Stomach (tissue), 8 donors: ENCODE measurements at regions not wholly inside any gene's neighbourhood (a gene's known extent, or its start where the extent isn't known, plus 50 kb on each side); places are given as distances from the start of the nearest gene placed in this dataset.

ENCODE experiments used
- DNase-seq, 2 donors: peaks; one replicate each; pipeline versions ENCODE4 v3.0.0 to v3.0.0-alpha.2; 2013 to 2019
- H3K27ac ChIP-seq, 5 donors: fragments of 200-600 bp in 4 of 5; sonication (generic) in 4 of 5; one replicate each; pipeline ENCODE4 v1.5.1; 2013 to 2019; ENCODE audit warnings: mild to moderate bottlenecking in 1 of 5, moderate library complexity in 1 of 5
- H3K27me3 ChIP-seq, 3 donors: fragments of 200-600 bp; sonication (generic); one replicate each; pipeline ENCODE4 v1.5.1; 2017 to 2019; ENCODE audit warnings: mixed run types in 1 of 3
- H3K36me3 ChIP-seq, 4 donors: fragments of 200-600 bp; sonication (generic); 1 replicate in 3 of 4; 2 replicates in 1 of 4; pipeline ENCODE4 v1.5.1; 2016 to 2019
- H3K4me1 ChIP-seq, 4 donors: fragments of 200-600 bp; sonication (generic); one replicate each; pipeline ENCODE4 v1.5.1; 2016 to 2019
- H3K4me3 ChIP-seq, 4 donors: fragments of 200-600 bp; sonication (generic) in 3 of 4; one replicate each; pipeline ENCODE4 v1.5.1; 2016 to 2019; ENCODE audit warnings: mild to moderate bottlenecking in 1 of 4
- H3K9me3 ChIP-seq, 4 donors: fragments of 200-600 bp; sonication (generic); one replicate each; pipeline ENCODE4 v1.5.1; 2016 to 2019
- EP300 ChIP-seq: sonication (generic); formaldehyde crosslinking; IDR thresholded peaks from one replicate; pipeline ENCODE4 v1.6.1; 2017; ENCODE audit warnings: antibody characterized with exemption
- POLR2A ChIP-seq, 4 donors: fragments of 450-650 bp; IDR thresholded peaks; one replicate each; pipeline ENCODE4 v1.6.1; 2016; ENCODE audit warnings: antibody characterized with exemption in 4 of 4, control low read depth in 2 of 4, mild to moderate bottlenecking in 1 of 4, moderate library complexity in 1 of 4
- POLR2AphosphoS5 ChIP-seq, 3 donors: sonication (generic); formaldehyde crosslinking; IDR thresholded peaks; one replicate each; pipeline ENCODE4 v1.6.1; 2016; ENCODE audit warnings: antibody characterized with exemption in 3 of 3
- WGBS, 5 donors: extraction: QIAGEN DNeasy Blood & Tissue Kit in 3 of 5; methylation state at CpG; one replicate each; pipeline versions ENCODE4 v1.1.5 to v1.1.7; 2013 to 2018; 5-methylcytosine and 5-hydroxymethylcytosine counted together
- intact Hi-C: fragments of 100-400 bp; cut with DNase I; formaldehyde crosslinking; loops from one replicate; pipeline ENCODE4 v1.15.1; 2023; ENCODE audit warnings: low total_unique reads
- TF ChIP-seq, protein P1 (sequence below), 7 experiments: fragments of 450-650 bp in 4 of 7; fragments of 200-600 bp in 3 of 7; sonication (generic) in 3 of 7; IDR thresholded peaks; one replicate each; pipeline ENCODE4 v1.5.1; 2016 to 2019; ENCODE audit warnings: antibody characterized with exemption in 7 of 7, control low read depth in 2 of 7, mild to moderate bottlenecking in 1 of 7
- donor health status: healthy with polysubstance abuse.
- donor health status: Bipolar disorder and iron deficiency.
- donor health status: healthy.

DNA sequence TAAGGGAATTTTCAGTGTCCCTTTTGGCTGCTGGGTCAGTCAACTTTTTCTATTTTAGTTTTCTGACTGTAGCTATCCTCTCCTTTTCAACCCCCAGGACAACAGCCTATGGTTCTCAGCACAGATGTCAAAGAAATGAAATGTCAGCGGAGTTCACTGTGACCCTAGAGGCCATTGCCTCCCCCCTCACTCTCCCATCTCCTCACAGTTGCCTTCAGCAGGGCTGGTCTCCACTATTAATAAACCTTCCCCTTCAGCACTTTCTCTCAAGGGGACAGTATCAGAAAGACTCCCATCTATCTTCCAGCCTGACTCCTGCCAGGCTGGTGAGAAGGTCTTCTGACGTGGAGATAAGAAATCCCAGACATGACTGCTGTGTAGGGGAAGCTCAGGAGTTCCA lies 137.1 kb upstream of the WSCD2 start:
- no peak for DNase-seq
- Histone ChIP-seq H3K27ac (no peak overlapping the region), H3K36me3 (no peaks in the 10 kb centered on the region), H3K4me3 (no peak overlapping the region), H3K4me1 (no peaks in the 10 kb centered on the region), H3K9me3 (no peaks in the 10 kb centered on the region), H3K27me3 (peaks cover 0 to 5% (median 0%) of the 10 kb centered on the region in 3 donors)
- intact Hi-C loops = no loop called here
- TF ChIP-seq, protein P1, sequence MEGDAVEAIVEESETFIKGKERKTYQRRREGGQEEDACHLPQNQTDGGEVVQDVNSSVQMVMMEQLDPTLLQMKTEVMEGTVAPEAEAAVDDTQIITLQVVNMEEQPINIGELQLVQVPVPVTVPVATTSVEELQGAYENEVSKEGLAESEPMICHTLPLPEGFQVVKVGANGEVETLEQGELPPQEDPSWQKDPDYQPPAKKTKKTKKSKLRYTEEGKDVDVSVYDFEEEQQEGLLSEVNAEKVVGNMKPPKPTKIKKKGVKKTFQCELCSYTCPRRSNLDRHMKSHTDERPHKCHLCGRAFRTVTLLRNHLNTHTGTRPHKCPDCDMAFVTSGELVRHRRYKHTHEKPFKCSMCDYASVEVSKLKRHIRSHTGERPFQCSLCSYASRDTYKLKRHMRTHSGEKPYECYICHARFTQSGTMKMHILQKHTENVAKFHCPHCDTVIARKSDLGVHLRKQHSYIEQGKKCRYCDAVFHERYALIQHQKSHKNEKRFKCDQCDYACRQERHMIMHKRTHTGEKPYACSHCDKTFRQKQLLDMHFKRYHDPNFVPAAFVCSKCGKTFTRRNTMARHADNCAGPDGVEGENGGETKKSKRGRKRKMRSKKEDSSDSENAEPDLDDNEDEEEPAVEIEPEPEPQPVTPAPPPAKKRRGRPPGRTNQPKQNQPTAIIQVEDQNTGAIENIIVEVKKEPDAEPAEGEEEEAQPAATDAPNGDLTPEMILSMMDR (IDR thresholded peaks at IDR 0.05) = no peak
- TF ChIP-seq EP300 = no peak
- no peak for TF ChIP-seq POLR2A (IDR thresholded peaks at IDR 0.05)
- TF ChIP-seq POLR2AphosphoS5 (IDR thresholded peaks at IDR 0.05) = no peak
- WGBS, 5 donors = 36 to 48% (median 44%) methylated on average over 2 of the region's 2 CpGs

DNA sequence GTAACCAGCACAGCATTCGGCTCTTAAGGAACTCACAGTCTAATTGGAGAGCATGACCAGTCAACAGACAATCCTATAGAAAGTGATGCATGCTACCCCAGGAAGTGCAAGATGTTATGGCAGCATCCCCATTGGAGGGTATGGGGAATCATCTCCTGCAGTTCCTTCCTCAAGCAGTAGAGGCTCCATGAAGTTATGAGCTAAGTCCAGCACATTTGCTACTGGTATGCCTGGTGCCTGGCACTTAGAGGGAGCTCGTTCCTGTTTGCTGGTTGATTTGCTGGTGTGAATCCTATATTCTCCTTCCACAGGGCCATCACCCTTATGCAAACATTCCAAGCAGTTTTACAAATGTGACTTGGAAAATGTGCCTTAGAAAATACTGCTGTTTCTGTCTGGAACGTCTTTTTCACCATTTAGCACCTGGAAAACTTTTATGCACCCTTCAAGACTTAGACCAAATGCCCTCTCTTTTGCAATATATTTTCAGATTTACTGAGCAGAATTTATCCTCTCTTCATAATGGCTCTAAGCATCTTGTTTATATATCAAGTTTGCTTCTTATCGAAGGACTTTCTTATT lies 136.1 kb upstream of the WSCD2 start:
- peak in 1 of 2 donors; percentile 48 for DNase-seq
- no peak for TF ChIP-seq EP300
- TF ChIP-seq, protein P1 (IDR thresholded peaks at IDR 0.05) = peak in 1 of 7 experiments; percentile 23

DNA sequence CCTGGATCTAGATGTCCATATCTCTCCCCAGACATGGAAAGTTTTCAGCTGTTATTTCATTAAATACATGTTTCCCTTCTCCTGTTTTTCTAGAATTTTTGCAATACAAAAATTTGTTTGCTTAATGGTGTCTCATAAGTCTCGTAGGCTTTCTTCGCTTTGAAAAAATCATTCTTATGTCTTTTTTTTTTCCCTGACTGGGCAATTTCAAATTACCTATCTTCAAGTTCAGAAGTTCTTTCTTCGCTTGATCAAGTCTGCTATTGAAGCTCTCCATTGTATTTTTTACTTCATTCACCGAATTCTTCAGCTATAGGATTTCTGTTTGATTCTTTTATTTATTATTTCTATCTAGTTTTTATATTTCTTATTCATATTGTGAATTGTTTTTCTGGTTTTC lies 130.2 kb upstream of the WSCD2 start:
- intact Hi-C loops = no loop called here

More for the DNA sequence above, 136.1 kb upstream of the WSCD2 start:
- no peaks in the 10 kb centered on the region for H3K9me3 ChIP-seq
- 39 to 50% (median 48%) methylated on average over 4 of the region's 4 CpGs for WGBS, 5 donors
- no peak overlapping the region for H3K4me3 ChIP-seq
- intact Hi-C loops = no loop called here
- H3K36me3 ChIP-seq = no peaks in the 10 kb centered on the region
- no peak overlapping the region for H3K27ac ChIP-seq
- H3K27me3 ChIP-seq = peaks cover 0 to 5% (median 0%) of the 10 kb centered on the region in 3 donors
- H3K4me1 ChIP-seq = no peaks in the 10 kb centered on the region

DNA sequence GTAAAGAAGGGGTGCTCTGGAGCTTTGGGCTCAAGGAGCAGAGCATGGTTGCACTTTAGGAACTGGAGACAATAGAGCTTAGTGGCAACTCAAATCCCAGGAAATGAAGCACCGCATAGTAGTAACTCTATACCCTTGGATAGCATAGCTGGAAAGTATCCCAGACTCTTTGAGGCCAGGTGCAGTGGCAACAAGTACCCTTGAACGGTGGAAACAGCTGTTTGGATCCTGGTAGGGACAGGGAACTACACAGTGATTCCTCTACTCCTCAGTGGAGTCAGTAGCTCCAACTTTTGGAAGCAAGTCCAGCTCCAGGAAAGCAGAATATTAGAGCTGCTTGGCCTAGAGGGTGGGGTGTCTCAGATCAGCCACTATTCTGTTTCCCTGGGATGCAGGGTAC lies 129.0 kb upstream of the WSCD2 start:
- H3K36me3 ChIP-seq = no peaks in the 10 kb centered on the region
- peaks cover 0 to 15% (median 8%) of the 10 kb centered on the region in 4 donors for H3K9me3 ChIP-seq
- peaks cover 0 to 41% (median 0%) of the 10 kb centered on the region in 3 donors for H3K27me3 ChIP-seq
- WGBS, 5 donors = 49 to 70% (median 67%) methylated on average over 2 of the region's 2 CpGs
- no peak overlapping the region for H3K27ac ChIP-seq
- intact Hi-C loops = no loop called here
- no peak overlapping the region for H3K4me3 ChIP-seq
- DNase-seq = no peak
- TF ChIP-seq POLR2A (IDR thresholded peaks at IDR 0.05) (no peak), POLR2AphosphoS5 (IDR thresholded peaks at IDR 0.05) (no peak), EP300 (no peak)
- TF ChIP-seq, protein P1 (IDR thresholded peaks at IDR 0.05) = no peak
- H3K4me1 ChIP-seq = no peaks in the 10 kb centered on the region

More for the DNA sequence above, 130.2 kb upstream of the WSCD2 start:
- WGBS, 5 donors = 86 to 92% (median 91%) methylated on average over 4 of the region's 4 CpGs
- Histone ChIP-seq H3K9me3 (peaks cover 0 to 15% (median 8%) of the 10 kb centered on the region in 4 donors), H3K4me3 (no peak overlapping the region), H3K4me1 (no peaks in the 10 kb centered on the region), H3K27me3 (peaks cover 0 to 37% (median 0%) of the 10 kb centered on the region in 3 donors), H3K36me3 (no peaks in the 10 kb centered on the region), H3K27ac (no peak overlapping the region)
- no peak for DNase-seq
- TF ChIP-seq POLR2A (IDR thresholded peaks at IDR 0.05) (no peak), POLR2AphosphoS5 (IDR thresholded peaks at IDR 0.05) (no peak), EP300 (no peak)
- TF ChIP-seq, protein P1 (IDR thresholded peaks at IDR 0.05) = no peak
